Bone marrow (tissue), 2 donors: ENCODE measurements at regions not wholly inside any gene's neighbourhood (a gene's known extent, or its start where the extent isn't known, plus 50 kb on each side); places are given as distances from the start of the nearest gene placed in this dataset.

Experiments used
- DNase-seq, 2 donors: peaks; one replicate each; lab custom pipeline; 2025; lab: John Stamatoyannopoulos, UW

GRCh38 chr7:86972072-86972471 lies 87.4 kb downstream of the ELAPOR2 start:
- no peak for DNase-seq

DNA sequence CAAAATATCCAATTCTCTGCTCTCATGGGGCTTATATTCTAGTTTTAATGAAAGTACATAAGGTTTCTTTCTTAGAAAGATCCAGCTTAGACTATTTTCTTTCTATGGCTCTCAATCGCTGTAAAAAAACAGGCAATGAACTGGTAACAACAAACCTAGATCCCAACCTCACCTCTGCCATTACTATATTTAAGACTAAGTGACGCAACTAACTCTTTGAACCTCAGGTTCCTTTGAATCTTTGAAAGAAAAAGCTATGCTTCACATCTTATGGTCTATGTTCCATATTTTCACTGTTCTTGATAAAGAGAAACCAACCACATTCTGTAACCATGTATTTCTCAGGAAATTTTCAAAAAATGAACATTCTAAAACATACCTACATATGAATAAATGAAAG lies 88.5 kb downstream of the ELAPOR2 start:
- no peak for DNase-seq

DNA sequence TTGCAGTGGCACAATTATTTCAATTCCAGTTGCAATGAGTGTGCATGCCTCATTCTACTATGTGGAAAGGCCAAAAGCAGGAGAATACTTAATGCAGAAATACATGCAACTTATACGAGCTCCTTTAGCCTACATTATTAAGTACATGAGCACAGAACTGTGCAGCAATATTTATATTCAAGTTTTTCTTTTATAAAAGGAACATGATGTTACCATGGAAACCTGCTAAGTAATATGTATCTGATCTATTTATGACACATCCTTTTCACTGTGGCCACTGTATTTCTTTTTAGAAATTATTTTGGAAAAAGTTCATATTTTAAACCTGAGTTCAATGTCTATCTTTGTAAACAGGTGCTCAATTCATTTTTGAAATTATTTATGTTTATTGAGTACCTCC lies 88.9 kb downstream of the ELAPOR2 start:
- DNase-seq: no peak

- no peak for DNase-seq
Observed at GRCh38 chr7:86969865-86970264, 89.6 kb downstream of the ELAPOR2 start.

- DNase-seq: no peak
Observed at GRCh38 chr7:86968618-86969017, 90.8 kb downstream of the ELAPOR2 start.

DNA sequence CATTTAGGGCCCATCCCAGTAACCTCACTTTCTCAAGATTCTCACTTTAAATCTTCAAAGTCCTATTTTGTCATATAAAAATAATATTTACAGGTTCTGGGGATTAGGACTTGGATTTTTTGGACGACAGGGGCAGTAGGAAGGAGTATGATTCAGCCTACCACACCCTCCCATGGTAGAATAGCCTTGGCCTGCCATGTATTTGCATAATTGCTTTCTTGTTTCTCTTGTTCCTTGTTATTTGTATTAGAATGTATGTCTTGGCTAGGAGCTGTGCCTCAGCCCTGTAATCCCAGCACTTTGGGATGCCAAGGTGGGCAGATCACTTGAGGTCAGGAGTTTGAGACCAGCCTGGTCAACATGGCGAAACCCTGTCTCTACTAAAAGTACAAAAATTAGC lies 92.5 kb downstream of the ELAPOR2 start:
- DNase-seq: no peak

GRCh38 chr7:86965727-86966120 lies 93.7 kb downstream of the ELAPOR2 start:
- DNase-seq: no peak

DNA sequence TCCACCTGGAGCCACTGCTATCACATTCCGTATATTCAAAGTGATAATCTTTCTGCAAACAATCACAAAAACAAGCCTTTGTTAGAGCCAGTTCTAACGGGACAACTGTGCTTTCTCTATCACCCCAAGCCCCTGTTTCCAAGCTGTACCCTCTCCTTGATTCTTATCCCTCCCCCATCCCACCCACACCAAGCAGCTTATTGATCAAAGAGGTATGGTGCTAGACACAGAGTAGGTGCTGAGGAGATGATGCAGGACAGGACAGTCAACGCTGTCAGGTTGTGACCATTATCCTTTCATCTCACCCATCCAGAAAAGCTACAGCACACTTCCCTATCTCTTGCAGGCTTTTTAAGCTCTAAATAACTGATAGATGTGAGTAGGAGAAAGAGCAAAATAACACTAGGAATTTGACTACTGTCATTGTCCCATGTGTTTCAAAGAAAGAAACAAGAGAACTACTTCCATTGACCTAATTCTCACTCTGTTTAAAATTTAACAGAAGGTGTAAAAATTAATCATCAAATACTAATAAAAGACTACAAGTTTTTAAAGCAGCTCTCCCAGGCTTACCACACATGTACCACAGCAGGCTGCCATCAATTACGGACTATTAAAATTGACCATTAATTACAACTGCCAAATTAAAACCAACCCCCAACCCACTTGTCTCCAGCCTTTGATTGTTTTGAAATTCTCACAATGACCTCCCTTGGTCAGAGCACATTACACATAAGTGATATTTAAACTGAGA lies 94.3 kb downstream of the ELAPOR2 start:
- DNase-seq: no peak

DNA sequence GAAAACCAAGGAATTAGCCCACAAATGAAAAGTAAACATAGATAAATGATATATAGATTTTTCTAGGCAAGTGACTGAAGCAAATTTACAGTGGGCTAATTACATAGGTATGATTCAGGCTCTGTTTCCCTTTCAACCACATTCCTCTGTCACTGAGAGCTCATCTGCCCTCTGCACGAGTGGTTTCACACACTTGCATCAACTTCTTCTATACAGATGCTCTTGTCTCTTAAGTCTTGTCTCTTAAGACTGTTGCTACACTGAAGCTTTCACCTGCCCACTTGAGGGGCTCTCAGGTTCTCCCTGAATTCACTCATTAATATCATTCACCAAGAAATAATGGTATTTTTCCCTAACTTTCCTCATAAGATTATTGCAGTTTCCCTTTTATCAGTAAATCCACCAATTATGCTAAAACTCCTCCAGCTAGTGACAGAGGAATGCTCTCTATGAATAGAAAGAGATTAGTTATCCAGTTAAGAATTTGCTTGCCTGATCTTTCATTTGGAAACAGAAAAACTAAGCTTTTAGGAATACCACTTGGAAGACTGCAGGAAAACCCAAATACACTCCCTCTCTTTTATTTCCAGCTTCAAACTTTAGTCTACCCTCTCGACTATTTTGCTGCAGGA lies 95.7 kb downstream of the ELAPOR2 start:
- DNase-seq: no peak

DNA sequence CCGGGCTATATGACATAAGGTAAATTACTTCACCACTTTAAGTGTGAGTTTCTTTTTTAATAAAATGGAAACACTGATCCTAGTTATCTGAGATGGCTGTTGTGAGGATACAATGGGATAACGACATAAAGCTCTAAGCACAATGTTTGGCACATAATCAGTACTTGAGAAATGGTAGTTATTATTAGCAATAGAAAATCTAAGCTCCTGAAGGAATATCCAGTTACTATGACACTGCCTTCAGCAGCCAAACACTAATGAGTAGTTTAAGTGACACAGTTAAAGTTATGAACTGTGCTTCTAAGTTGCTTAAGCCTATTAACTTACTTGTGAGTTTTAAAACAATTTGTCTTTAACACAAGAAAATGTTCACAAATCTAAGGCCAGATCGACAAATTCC lies 96.8 kb downstream of the ELAPOR2 start:
- no peak for DNase-seq

GRCh38 chr7:86961686-86962085 lies 97.8 kb downstream of the ELAPOR2 start:
- DNase-seq: no peak

- DNase-seq: no peak
Observed at GRCh38 chr7:86958380-86958779, 101.1 kb downstream of the ELAPOR2 start.

- DNase-seq: no peak
Observed at GRCh38 chr7:86956567-86956966, 102.9 kb downstream of the ELAPOR2 start.

DNA sequence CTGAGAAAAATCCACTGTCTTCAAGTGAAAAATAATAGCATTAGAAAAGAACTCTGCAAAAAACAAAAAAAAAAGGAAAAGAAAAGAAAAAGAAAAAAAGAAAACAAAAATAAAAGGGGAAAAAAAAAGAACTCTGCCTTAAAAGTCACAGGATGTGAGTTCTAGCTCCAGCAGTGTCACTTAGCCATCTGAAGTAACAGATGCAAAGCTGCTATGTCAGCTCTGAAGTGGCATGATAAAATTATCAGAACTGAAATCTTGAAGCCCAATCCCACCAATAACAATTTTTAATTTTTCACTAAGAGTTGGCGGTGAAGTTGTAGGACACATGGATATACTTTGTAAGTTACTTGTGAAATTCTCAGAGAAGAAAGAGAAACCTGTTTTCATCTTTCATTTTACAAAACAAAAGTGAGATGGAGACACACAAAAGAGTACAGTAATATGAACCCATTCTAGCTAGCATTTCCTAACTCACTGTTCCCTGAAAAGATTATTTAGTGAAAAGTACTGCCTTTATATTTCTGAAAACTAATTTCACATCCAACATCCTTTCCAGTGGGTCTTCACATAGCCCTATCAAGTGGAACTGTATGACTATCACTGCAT lies 103.5 kb downstream of the ELAPOR2 start:
- DNase-seq: no peak

DNA sequence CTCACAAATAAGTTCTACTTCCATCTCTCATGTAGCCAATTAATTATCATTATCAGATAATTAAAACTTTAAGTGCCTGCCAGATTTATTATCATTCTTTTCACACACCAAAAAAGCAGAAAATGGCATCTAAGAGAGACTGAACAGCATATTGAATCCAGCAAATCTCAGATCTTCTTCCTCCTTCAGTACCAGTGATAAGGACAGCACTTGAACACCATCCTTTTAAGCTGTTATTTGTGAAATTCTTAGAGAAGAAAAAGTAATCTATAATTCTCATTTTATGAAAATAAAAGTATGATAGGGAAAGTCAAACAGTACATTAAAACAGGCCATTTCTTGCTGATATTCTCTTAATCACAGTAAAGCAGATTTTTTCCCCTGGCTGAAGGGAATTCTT lies 104.5 kb downstream of the ELAPOR2 start:
- DNase-seq: no peak

GRCh38 chr7:86953653-86954336 lies 105.7 kb downstream of the ELAPOR2 start:
- DNase-seq: no peak

GRCh38 chr7:86953219-86953618 lies 106.2 kb downstream of the ELAPOR2 start:
- no peak for DNase-seq

DNA sequence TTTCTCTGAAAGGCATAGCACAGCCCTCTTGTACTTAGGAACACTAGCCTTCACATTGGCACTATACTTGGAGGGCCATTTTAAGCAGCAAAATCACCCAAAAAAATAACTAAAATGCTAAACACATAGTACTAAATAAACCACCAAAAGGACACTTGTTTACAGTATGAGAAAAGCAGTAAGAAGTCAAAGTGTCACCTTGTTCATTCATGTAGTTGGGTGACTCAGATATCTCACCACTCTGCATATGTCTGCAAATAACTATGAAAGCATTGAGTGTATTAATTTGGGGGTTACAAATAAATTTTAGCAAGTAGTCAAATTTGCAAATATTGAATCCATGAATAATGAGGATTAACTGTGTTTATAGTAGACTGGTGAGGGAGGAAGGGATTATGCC lies 107.6 kb downstream of the ELAPOR2 start:
- no peak for DNase-seq

DNA sequence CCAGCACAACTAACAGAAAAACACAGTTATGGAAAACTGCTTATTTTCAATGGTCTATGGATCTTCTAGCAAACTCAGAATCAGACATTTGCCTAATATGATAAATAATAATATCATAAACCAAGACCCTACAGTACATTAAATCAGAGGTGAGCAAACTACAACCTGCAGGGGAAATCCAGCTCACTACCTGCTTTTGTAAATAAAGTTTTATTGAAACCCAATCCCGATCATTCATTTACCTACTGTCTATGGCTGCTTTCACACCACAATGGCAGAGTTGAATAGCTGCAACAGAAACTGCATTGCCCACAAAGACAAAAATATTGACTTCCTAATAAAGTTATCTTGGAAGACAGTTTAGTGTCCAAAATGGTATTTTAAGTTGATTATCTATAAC lies 108.5 kb downstream of the ELAPOR2 start:
- no peak for DNase-seq

GRCh38 chr7:86950360-86950759 lies 109.1 kb downstream of the ELAPOR2 start:
- DNase-seq: no peak

GRCh38 chr7:86949779-86950260 lies 109.6 kb downstream of the ELAPOR2 start:
- DNase-seq: no peak

DNA sequence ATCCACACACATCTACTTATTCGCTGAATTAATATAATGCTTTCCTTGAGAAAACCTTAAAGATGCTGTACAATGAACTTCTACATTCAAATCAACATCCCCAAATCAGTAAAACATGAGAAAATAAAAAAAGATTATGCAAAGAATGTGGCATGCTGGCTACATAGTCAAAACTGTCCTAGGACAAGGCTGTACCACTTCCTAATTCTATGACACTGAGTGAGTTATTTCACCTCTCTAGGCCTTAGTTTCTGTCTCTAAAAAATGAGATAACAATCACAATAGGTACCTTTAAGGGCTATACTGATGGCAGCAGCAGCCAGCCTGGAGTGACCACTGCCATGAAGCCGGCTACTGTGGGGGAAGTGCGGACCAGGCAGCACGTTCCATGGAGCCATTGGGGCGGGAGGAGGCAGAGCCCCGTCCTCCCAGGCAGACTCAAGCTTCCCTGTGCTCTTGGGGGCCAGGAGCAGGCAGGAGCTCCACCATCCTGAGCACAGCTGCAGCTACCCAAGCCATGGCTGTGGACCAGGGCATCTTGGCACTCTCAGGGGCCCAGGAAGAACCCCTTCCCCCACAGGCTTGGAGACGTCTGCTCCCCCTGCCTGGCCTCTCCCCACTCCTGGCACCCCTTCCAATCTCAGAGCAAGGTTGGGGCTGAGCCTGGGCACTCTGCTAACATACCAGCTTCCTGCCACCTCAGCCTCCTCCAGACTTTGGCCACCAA lies 110.2 kb downstream of the ELAPOR2 start:
- no peak for DNase-seq
